SK-N-MC (cell line): ENCODE measurements at regions not wholly inside any gene's neighbourhood (a gene's known extent, or its start where the extent isn't known, plus 50 kb on each side); places are given as distances from the start of the nearest gene placed in this dataset.

Source experiments
- DNase-seq: peaks from one replicate; pipeline ENCODE4 v3.0.0-alpha.2; 2011; ENCODE audit warnings: low read depth, low spot score
- H3K27ac ChIP-seq: fragments of 200-600 bp; sonication (generic); 2 replicates; pipeline ENCODE4 v1.5.1; 2016; ENCODE audit warnings: mixed run types
- H3K36me3 ChIP-seq: fragments of 200-600 bp; sonication (generic); 2 replicates; pipeline ENCODE4 v1.6.1; 2017; ENCODE audit warnings: antibody characterized with exemption, low read length, mixed read lengths; ENCODE audit not compliant: insufficient read depth
- H3K4me3 ChIP-seq: fragments of 200-600 bp; sonication (generic); 2 replicates; pipeline ENCODE4 v1.5.1; 2016
- H3K9ac ChIP-seq: fragments of 200-600 bp; sonication (generic); 2 replicates; pipeline ENCODE4 v1.8.0; 2017; ENCODE audit warnings: mixed run types, mixed read lengths; ENCODE audit not compliant: insufficient read length
- H3K9me3 ChIP-seq: fragments of 200-600 bp; sonication (generic); 2 replicates; pipeline ENCODE4 v1.6.1; 2017; ENCODE audit warnings: low read depth, mild to moderate bottlenecking, antibody characterized with exemption, low read length, moderate library complexity, mixed read lengths
- EZH2 ChIP-seq: fragments of 200-600 bp; sonication (generic); IDR thresholded peaks from one replicate; pipeline ENCODE4 v1.6.1; 2017; ENCODE audit warnings: antibody characterized with exemption
- FOXP2 ChIP-seq: optimal IDR thresholded peaks from 2 replicates; pipeline ENCODE3; 2011; ENCODE audit warnings: mild to moderate bottlenecking, moderate library complexity; ENCODE audit not compliant: insufficient read depth; ENCODE audit errors: extremely low read length, control extremely low read depth
- POLR2AphosphoS5 ChIP-seq: IDR thresholded peaks from 2 replicates; pipeline ENCODE4 v1.6.1; 2012; ENCODE audit warnings: mild to moderate bottlenecking, low read depth, low read length, borderline replicate concordance

DNA sequence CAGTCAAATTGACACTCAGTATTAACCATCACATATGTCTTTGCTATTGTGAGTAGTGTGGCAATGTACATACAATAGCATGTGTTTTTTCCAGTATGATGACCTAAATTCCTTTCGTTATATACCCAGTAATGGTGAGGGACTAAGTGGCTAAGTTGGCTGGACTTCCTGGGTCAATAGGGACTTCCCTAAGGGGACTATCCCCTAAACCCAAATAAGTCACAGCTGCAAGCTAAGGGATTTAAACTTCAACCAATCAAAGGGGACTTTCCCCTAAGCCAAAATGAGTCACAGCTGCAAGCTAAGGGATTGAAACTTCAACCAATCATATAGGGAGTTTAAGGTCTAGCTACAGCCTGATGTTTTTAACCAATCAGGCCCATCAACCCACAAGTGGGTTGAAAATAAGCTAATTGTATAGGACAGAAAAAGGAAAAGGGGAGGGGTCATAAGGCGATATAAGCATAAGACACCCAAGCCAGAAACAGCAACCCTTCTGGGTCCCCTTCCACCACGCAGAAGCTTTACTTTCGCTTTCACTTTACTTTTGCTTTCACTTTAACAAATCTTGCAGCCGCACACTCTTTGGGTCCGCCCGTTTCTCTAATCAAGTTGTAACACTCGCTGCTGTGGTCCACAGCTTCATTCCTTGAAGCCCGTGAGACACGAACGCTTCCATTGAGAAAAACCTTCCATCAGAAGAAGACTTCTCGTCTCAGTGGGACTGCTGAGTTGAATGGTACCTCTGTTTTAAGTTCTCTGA, 404.4 kb downstream of the FLRT2 start:
- DNase-seq = no peak
- Histone ChIP-seq H3K9me3 (peaks cover 4% of the 10 kb centered on the region; the same call in 1 of the 2 replicates), H3K4me3 (peak overlapping the region; percentile 86), H3K27ac (peak overlapping the region; percentile 75), H3K9ac (peak overlapping the region; percentile 73), H3K36me3 (no peaks in the 10 kb centered on the region)
- TF ChIP-seq EZH2 (no peak), POLR2AphosphoS5 (no peak), FOXP2 (no peak)

- H3K36me3 ChIP-seq = no peaks in the 10 kb centered on the region
- no peaks in the 10 kb centered on the region for H3K9me3 ChIP-seq
- DNase-seq = no peak
- no peak overlapping the region for H3K27ac ChIP-seq
- no peak overlapping the region for H3K4me3 ChIP-seq
- H3K9ac ChIP-seq = no peak overlapping the region
- TF ChIP-seq EZH2 (no peak), FOXP2 (no peak), POLR2AphosphoS5 (no peak)
Observed at GRCh38 chr14:85921241-85921640, 391.3 kb downstream of the FLRT2 start.

DNA sequence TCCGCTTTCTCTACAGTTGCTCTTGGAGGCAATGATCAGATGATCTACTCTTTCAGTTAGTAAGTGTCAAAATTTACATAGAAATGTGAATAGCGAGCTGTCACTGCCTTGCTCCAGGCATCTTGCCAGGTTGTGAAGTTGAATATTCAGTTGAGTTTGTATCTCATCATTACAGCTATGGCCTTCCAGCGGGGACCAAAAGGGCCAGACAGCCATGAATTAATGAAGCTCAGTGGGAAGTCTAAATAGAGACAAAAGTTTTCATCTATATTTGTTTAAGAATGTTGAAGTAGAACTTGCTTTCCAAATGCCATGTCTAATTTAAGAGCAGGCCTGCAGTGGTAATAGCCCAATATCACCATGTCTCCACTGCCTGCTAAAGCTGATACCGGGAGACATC, 387.8 kb downstream of the FLRT2 start:
- no peaks in the 10 kb centered on the region for H3K9me3 ChIP-seq
- TF ChIP-seq FOXP2 (no peak), EZH2 (no peak), POLR2AphosphoS5 (no peak)
- no peaks in the 10 kb centered on the region for H3K36me3 ChIP-seq
- no peak overlapping the region for H3K27ac ChIP-seq
- DNase-seq = no peak
- H3K4me3 ChIP-seq = no peak overlapping the region
- no peak overlapping the region for H3K9ac ChIP-seq

- DNase-seq = no peak
- H3K9ac ChIP-seq = no peak overlapping the region
Observed at GRCh38 chr14:85915711-85916110, 385.8 kb downstream of the FLRT2 start.

DNA sequence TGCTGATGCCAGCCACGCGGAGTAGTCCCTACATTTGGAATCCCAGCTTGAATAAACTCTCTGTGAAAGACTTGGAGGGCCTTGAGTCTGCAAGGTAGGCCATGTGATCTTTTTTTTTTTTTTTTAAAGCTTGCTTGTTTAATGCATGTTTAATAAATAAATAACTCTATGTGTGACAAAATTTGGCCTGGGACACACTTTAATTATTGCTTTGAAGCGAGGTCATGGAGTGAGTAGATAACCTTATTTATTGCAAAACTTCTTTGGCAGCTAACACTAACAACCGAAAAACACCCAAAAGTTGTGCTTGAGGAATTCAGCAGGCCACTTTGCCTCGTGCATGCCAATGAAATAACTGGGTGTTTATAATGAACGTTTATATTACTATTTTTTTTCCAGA, 382.2 kb downstream of the FLRT2 start:
- no peaks in the 10 kb centered on the region for H3K36me3 ChIP-seq
- no peak for DNase-seq
- TF ChIP-seq FOXP2 (no peak), EZH2 (no peak)
- H3K9ac ChIP-seq = no peak overlapping the region
- H3K27ac ChIP-seq = no peak overlapping the region
- H3K4me3 ChIP-seq = no peak overlapping the region
- no peaks in the 10 kb centered on the region for H3K9me3 ChIP-seq

More at GRCh38 chr14:85915711-85916110, 385.8 kb downstream of the FLRT2 start:
- no peaks in the 10 kb centered on the region for H3K9me3 ChIP-seq
- TF ChIP-seq FOXP2 (no peak), POLR2AphosphoS5 (no peak), EZH2 (no peak)
- no peaks in the 10 kb centered on the region for H3K36me3 ChIP-seq
- H3K4me3 ChIP-seq = no peak overlapping the region
- H3K27ac ChIP-seq = no peak overlapping the region

- no peaks in the 10 kb centered on the region for H3K36me3 ChIP-seq
- no peaks in the 10 kb centered on the region for H3K9me3 ChIP-seq
- no peak overlapping the region for H3K4me3 ChIP-seq
- DNase-seq = no peak
- no peak for TF ChIP-seq FOXP2
- no peak for TF ChIP-seq EZH2
- no peak for TF ChIP-seq POLR2AphosphoS5
- no peak overlapping the region for H3K27ac ChIP-seq
- no peak overlapping the region for H3K9ac ChIP-seq
Observed at GRCh38 chr14:85911044-85911443, 381.1 kb downstream of the FLRT2 start.

DNA sequence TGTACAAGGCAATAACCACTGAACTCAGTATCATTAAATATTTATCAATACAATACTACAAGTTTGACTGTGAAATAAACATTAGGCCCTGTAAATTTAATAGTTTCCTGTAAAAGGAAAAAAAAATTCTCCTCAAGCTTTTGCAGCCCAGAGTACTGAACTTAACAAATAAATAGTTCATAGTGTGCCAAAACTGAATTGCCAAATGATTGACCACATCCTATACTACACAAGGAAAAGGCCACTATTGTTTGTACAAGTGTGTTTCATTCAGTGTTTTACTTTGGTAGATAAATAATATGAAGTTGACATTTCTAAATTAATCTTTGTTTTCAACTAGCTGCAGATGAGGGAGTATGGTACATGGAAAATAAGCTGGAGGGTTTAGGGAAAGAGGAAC, 379.6 kb downstream of the FLRT2 start:
- no peak overlapping the region for H3K4me3 ChIP-seq
- TF ChIP-seq POLR2AphosphoS5 = no peak
- no peak for TF ChIP-seq FOXP2
- no peak for TF ChIP-seq EZH2
- H3K9ac ChIP-seq = no peak overlapping the region
- H3K9me3 ChIP-seq = no peaks in the 10 kb centered on the region
- no peak overlapping the region for H3K27ac ChIP-seq
- DNase-seq = no peak
- no peaks in the 10 kb centered on the region for H3K36me3 ChIP-seq

DNA sequence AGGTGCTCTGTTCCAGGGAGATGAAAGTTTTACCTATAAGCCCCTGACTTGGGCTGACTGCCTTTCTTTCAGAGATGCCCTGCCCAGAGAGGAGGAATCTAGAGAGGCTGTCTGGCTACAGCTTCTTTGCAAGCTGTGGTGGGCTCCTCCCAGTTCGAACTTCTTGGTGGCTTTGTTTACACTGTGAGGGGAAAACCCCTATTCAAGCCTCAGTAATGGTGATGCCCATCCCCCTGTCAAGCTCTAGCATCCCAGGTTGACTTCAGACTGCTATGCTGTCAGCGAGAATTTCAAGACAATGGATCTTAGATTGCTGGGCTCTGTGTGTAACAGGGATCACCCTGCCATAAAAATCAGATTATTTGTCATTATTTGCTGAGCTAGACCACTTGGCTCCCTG, 377.6 kb downstream of the FLRT2 start:
- no peak overlapping the region for H3K27ac ChIP-seq
- DNase-seq = no peak
- H3K4me3 ChIP-seq = no peak overlapping the region
- no peaks in the 10 kb centered on the region for H3K36me3 ChIP-seq
- TF ChIP-seq FOXP2 (no peak), POLR2AphosphoS5 (no peak), EZH2 (no peak)
- H3K9ac ChIP-seq = no peak overlapping the region
- H3K9me3 ChIP-seq = no peaks in the 10 kb centered on the region

GRCh38 chr14:85897808-85898207, 367.9 kb downstream of the FLRT2 start:
- Histone ChIP-seq H3K9me3 (no peaks in the 10 kb centered on the region), H3K36me3 (no peaks in the 10 kb centered on the region), H3K4me3 (peak overlapping the region; percentile 32; the same call in 1 of the 2 replicates), H3K9ac (peak overlapping the region; percentile 27), H3K27ac (peak overlapping the region; percentile 67)
- TF ChIP-seq POLR2AphosphoS5 = no peak
- TF ChIP-seq EZH2 = no peak
- no peak for TF ChIP-seq FOXP2
- no peak for DNase-seq
